ENCODE measurements at regions not wholly inside any gene's neighbourhood (a gene's known extent, or its start where the extent isn't known, plus 50 kb on each side); places are given as distances from the start of the nearest gene placed in this dataset.
A peak's percentile ranks its signal among the peaks of the same experiment; 100 is the strongest.

DNA sequence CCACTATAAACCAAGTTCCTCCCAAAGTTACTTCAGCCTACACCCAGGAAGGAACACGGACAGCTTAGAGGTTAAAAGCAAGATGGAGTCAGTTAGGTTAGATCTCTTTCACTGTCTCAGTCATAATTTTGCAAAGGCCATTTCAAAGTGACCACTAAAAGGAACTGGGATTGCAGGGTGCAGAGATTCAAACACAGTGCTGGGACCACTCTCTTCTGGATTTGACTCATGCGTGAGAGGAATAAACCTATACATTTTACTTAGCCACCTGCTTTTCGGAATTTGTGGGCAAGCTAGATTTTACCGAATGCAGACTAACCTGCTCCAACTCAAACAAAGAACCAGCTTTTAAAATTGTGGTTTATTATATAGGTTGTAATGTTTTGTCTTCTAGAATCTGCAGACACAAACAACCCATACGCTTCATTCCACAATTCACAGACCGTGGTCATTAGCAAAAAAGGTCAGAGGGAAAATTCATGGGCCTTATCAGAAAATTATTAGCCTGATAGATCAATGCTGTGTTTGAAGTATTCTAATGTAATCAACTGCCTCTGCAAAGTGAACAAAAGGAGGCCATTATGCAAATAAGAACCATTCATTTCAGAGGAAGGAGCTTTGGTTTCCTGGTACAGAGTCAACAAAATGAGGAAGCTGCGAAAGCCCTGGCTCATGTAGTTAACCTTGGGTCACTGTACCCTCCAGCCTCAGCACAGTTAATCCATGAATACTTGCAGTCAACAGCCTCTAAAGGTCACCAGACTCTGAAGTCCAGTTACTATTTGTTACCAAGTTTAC, 342.7 kb upstream of the KLF6 start:
- WGBS, 2 donors, result 47 to 55% methylated on average over 7 of the region's 7 CpGs
- H3K36me3 ChIP-seq, result no peaks in the 10 kb centered on the region
- no peaks in the 10 kb centered on the region for H3K9me3 ChIP-seq
- FAIRE-seq (no peak), ATAC-seq (peak in 3 of 4 donors; percentile 56 to 71 (median 69)), DNase-seq (no peak)
- no peaks in the 10 kb centered on the region for H3K27me3 ChIP-seq
- no peak overlapping the region for H3K4me3 ChIP-seq
- TF ChIP-seq, protein P1, sequence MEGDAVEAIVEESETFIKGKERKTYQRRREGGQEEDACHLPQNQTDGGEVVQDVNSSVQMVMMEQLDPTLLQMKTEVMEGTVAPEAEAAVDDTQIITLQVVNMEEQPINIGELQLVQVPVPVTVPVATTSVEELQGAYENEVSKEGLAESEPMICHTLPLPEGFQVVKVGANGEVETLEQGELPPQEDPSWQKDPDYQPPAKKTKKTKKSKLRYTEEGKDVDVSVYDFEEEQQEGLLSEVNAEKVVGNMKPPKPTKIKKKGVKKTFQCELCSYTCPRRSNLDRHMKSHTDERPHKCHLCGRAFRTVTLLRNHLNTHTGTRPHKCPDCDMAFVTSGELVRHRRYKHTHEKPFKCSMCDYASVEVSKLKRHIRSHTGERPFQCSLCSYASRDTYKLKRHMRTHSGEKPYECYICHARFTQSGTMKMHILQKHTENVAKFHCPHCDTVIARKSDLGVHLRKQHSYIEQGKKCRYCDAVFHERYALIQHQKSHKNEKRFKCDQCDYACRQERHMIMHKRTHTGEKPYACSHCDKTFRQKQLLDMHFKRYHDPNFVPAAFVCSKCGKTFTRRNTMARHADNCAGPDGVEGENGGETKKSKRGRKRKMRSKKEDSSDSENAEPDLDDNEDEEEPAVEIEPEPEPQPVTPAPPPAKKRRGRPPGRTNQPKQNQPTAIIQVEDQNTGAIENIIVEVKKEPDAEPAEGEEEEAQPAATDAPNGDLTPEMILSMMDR (IDR thresholded peaks at IDR 0.05), result no peak
- intact Hi-C loops (cut with DNase I), result no loop called here
- H3K4me1 ChIP-seq, result peaks cover 0 to 4% (median 0%) of the 10 kb centered on the region in 3 donors
- no peak overlapping the region for H3K27ac ChIP-seq

DNA sequence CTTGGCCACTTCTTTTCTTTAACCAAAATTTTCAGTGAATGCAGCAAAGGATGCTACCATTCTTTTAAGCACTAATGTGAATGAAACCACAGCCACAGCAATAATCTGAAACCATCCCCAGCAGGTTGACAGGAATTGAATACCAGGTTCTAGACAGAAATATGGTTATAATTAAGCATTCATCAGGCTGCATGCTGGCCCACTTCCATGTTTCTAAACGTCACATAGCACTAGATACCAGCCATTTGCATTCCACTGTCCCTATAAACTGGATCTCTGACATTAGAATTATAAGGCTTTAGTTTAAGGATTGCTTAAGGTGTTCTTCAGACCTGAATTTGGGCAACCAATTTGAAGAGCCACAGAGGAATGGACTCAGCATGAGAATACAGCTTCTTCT, 340.8 kb upstream of the KLF6 start:
- peaks cover 0 to 6% (median 0%) of the 10 kb centered on the region in 3 donors for H3K4me1 ChIP-seq
- TF ChIP-seq, protein P1 (IDR thresholded peaks at IDR 0.05), result no peak
- no peaks in the 10 kb centered on the region for H3K36me3 ChIP-seq
- no peak for DNase-seq
- no peak overlapping the region for H3K4me3 ChIP-seq
- ATAC-seq, result no peak
- intact Hi-C loops (cut with DNase I), result no loop called here
- no peaks in the 10 kb centered on the region for H3K27me3 ChIP-seq
- no peak overlapping the region for H3K27ac ChIP-seq
- no peak for FAIRE-seq
- H3K9me3 ChIP-seq, result no peaks in the 10 kb centered on the region
- WGBS, 2 donors, result 37 to 65% methylated on average over 1 of the region's 1 CpG

DNA sequence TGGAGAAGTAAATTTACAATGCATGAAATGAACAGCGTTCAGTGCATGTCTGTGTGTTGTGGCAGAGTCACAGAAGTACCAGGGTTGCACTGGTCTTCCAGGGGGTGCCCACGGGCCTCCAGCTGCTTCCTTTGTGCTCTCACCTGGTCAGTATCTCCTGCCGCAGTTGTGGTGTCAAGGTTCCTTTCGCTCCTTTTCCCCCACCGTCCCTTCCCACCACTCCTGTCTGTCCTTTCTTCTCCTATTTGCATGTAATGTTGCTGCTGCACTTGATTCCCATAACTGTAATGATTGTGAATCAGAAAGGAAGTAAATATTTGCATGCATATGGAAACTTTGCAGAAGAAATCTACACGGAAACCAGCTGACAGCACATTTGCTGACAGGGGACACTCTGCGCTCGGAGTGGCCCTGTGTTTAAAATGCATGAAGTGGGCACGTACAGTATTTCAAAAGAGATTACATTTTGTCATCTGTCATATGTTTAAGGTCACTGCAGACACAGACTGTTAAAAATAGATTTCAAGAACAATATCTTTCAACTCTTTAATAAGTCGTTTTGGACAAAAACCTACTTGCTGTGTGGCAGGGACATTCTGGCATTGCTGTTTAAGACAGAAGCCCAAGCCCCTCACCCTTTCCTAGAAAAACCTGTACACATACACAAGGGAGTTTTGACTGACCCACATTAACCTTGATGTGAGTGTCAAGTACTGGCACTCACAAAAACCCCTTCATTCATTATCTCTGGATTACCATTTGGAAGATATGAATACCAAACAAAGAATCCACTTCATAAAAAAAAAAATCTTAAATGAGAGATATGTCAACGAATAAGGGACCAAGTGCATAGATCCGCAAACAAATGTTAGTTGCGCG, 336.7 kb upstream of the KLF6 start:
- ATAC-seq (peak in 3 of 4 donors; percentile 42 to 78 (median 69)), FAIRE-seq (no peak), DNase-seq (no peak)
- no peaks in the 10 kb centered on the region for H3K9me3 ChIP-seq
- H3K4me1 ChIP-seq, result peaks cover 0 to 6% (median 0%) of the 10 kb centered on the region in 3 donors
- intact Hi-C loops (cut with DNase I), result no loop called here
- H3K4me3 ChIP-seq, result no peak overlapping the region
- no peaks in the 10 kb centered on the region for H3K36me3 ChIP-seq
- H3K27ac ChIP-seq, result peak overlapping the region in 2 of 4 donors; percentile 9 to 37
- H3K27me3 ChIP-seq, result no peaks in the 10 kb centered on the region
- TF ChIP-seq, protein P1 (IDR thresholded peaks at IDR 0.05), result no peak
- 37 to 39% methylated on average over 14 of the region's 14 CpGs for WGBS, 2 donors

DNA sequence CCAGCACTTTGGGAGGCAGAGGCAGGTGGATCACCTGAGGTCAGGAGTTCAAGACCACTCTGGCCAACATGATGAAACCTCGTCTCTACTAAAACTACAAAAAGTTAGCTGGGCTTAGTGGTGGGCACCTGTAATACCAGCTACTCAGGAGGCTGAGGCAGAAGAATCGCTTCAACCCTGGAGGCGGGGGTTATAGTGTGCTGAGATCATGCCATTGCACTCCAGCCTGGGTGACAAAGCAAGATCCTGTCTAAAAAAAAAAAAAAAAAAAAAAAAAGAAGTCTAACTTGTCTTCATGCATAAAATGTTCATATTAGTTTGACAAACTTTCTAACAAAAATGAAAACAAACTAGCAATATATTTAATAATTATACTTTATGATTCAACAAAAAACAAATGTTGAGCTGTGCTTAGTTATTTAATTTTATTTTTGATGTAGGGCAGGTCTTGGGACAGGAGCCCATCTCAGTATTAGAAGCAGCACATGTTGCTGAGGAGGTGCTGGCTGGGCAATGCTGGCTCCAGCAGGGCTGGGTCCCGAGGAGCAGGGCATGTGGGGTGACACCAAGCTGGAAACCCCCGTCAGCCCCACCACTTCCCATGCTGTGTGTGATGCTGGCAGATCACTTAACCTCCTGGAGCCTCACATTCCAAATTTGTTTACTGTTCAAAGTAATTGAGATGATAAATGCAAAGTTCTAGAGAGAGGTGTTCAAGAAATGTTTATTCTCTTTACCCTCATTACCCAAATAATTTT, 335.3 kb upstream of the KLF6 start:
- no peaks in the 10 kb centered on the region for H3K27me3 ChIP-seq
- H3K4me3 ChIP-seq, result no peak overlapping the region
- intact Hi-C loops (cut with DNase I), result no loop called here
- peak in 1 of 6 donors; percentile 22 for DNase-seq
- WGBS, 2 donors, result 52 to 71% methylated on average over 5 of the region's 5 CpGs
- H3K36me3 ChIP-seq, result no peaks in the 10 kb centered on the region
- no peak for FAIRE-seq
- TF ChIP-seq, protein P1 (IDR thresholded peaks at IDR 0.05), result no peak
- no peaks in the 10 kb centered on the region for H3K9me3 ChIP-seq
- peak in 3 of 4 donors; percentile 21 to 83 (median 68) for ATAC-seq
- no peak overlapping the region for H3K27ac ChIP-seq
- H3K4me1 ChIP-seq, result peaks cover 0 to 6% (median 0%) of the 10 kb centered on the region in 3 donors

All from pancreas (tissue), 10 donors.